ENCODE measurements at regions not wholly inside any gene's neighbourhood (a gene's known extent, or its start where the extent isn't known, plus 50 kb on each side); places are given as distances from the start of the nearest gene placed in this dataset.
A peak's percentile ranks its signal among the peaks of the same experiment; 100 is the strongest.

- Histone ChIP-seq H3K27ac (ENCODE audit: low read depth in 1 of 2, low read length in 2 of 2) (peak overlapping the region; percentile 31 to 70), H3K27me3 (ENCODE audit: control insufficient read depth in 4 of 4, insufficient read depth in 4 of 4, low read length in 3 of 4) (no peaks in the 10 kb centered on the region), H3K4me1 (ENCODE audit: control insufficient read depth in 4 of 4, insufficient read depth in 4 of 4, low read length in 3 of 4) (peaks cover 5 to 18% (median 11%) of the 10 kb centered on the region in 4 donors), H3K9me3 (ENCODE audit: control insufficient read depth in 4 of 4, low read length in 3 of 4) (no peaks in the 10 kb centered on the region), H3K36me3 (ENCODE audit: control insufficient read depth in 4 of 4, insufficient read depth in 3 of 4, low read depth in 1 of 4, low read length in 3 of 4) (no peaks in the 10 kb centered on the region), H3K4me3 (ENCODE audit: low read depth in 1 of 3, low read length in 3 of 3) (no peak overlapping the region), H3K9ac (ENCODE audit: low read depth in 1 of 2, low read length in 2 of 2) (no peak overlapping the region)
- TF ChIP-seq SP1 (IDR thresholded peaks at IDR 0.05): peak; percentile 35
- peak; percentile 60 for TF ChIP-seq YY1 (IDR thresholded peaks at IDR 0.05)
- peak; percentile 50 to 55 for TF ChIP-seq HNF4A (conservative IDR thresholded peaks at IDR 0.05)
- no peak for TF ChIP-seq TAF1 (conservative IDR thresholded peaks at IDR 0.05)
- no peak for TF ChIP-seq EGR1 (IDR thresholded peaks at IDR 0.05; ENCODE audit: low read depth in 2 of 2)
- TF ChIP-seq CTCF (IDR thresholded peaks at IDR 0.05; ENCODE audit: low read depth, low read length, missing input control): no peak
- TF ChIP-seq FOXA2 (IDR thresholded peaks at IDR 0.05): peak; percentile 18
- TF ChIP-seq HNF4G (IDR thresholded peaks at IDR 0.05): no peak
- TF ChIP-seq ZBTB33 (IDR thresholded peaks at IDR 0.05): peak; percentile 21
- no peak for TF ChIP-seq MAX (IDR thresholded peaks at IDR 0.05)
- peak in 1 of 2 donors; percentile 22 for TF ChIP-seq RAD21 (IDR thresholded peaks at IDR 0.05)
- TF ChIP-seq RXRA (IDR thresholded peaks at IDR 0.05): peak in 1 of 2 donors; percentile 18
- TF ChIP-seq GABPA (IDR thresholded peaks at IDR 0.05 in 1 of 2, conservative IDR thresholded peaks at IDR 0.05 in 1 of 2): no peak
- TF ChIP-seq ATF3 (IDR thresholded peaks at IDR 0.05): peak; percentile 29
- no peak for DNase-seq (ENCODE audit: low spot score)
- 37% methylated on average over 2 of the region's 2 CpGs for WGBS
Measured at GRCh38 chr13:57075588-57075987, 65.1 kb upstream of the PRR20A start.

- H3K27ac ChIP-seq (ENCODE audit: low read depth in 1 of 2, low read length in 2 of 2): no peak overlapping the region
- no peaks in the 10 kb centered on the region for H3K9me3 ChIP-seq (ENCODE audit: control insufficient read depth in 4 of 4, low read length in 3 of 4)
- peaks cover 0 to 3% (median under 1%) of the 10 kb centered on the region in 4 donors for H3K4me1 ChIP-seq (ENCODE audit: control insufficient read depth in 4 of 4, insufficient read depth in 4 of 4, low read length in 3 of 4)
- WGBS: 30% methylated on average over 2 of the region's 2 CpGs
- no peak overlapping the region for H3K9ac ChIP-seq (ENCODE audit: low read depth in 1 of 2, low read length in 2 of 2)
- H3K4me3 ChIP-seq (ENCODE audit: low read depth in 1 of 3, low read length in 3 of 3): no peak overlapping the region
- H3K27me3 ChIP-seq (ENCODE audit: control insufficient read depth in 4 of 4, insufficient read depth in 4 of 4, low read length in 3 of 4): no peaks in the 10 kb centered on the region
- H3K36me3 ChIP-seq (ENCODE audit: control insufficient read depth in 4 of 4, insufficient read depth in 3 of 4, low read depth in 1 of 4, low read length in 3 of 4): no peaks in the 10 kb centered on the region
- DNase-seq (ENCODE audit: low spot score): no peak
- no peak for TF ChIP-seq GABPA (IDR thresholded peaks at IDR 0.05 in 1 of 2, conservative IDR thresholded peaks at IDR 0.05 in 1 of 2)
- no peak for TF ChIP-seq FOXA2 (IDR thresholded peaks at IDR 0.05)
- no peak for TF ChIP-seq NR2F2 (IDR thresholded peaks at IDR 0.05)
- TF ChIP-seq EGR1 (IDR thresholded peaks at IDR 0.05; ENCODE audit: low read depth in 2 of 2): no peak
- peak; percentile 75 for TF ChIP-seq YY1 (IDR thresholded peaks at IDR 0.05)
- peak; percentile 25 to 38 for TF ChIP-seq RAD21 (IDR thresholded peaks at IDR 0.05)
- TF ChIP-seq REST (IDR thresholded peaks at IDR 0.05): no peak
- TF ChIP-seq MAX (IDR thresholded peaks at IDR 0.05): no peak
- TF ChIP-seq HNF4G (IDR thresholded peaks at IDR 0.05): no peak
- no peak for TF ChIP-seq TAF1 (conservative IDR thresholded peaks at IDR 0.05)
- no peak for TF ChIP-seq CTCF (IDR thresholded peaks at IDR 0.05; ENCODE audit: low read depth, low read length, missing input control)
- peak; percentile 18 to 63 for TF ChIP-seq JUND (IDR thresholded peaks at IDR 0.05)
- TF ChIP-seq ATF3 (IDR thresholded peaks at IDR 0.05): peak; percentile 64
- TF ChIP-seq SP1 (IDR thresholded peaks at IDR 0.05): peak; percentile 15
- TF ChIP-seq RXRA (IDR thresholded peaks at IDR 0.05): peak; percentile 35 to 58
- TF ChIP-seq HNF4A (conservative IDR thresholded peaks at IDR 0.05): peak; percentile 59 to 64
Measured at GRCh38 chr13:57087006-57087405, 53.7 kb upstream of the PRR20A start.
